Glutamatergic neuron (in vitro differentiated cells): ENCODE measurements at regions not wholly inside any gene's neighbourhood (a gene's known extent, or its start where the extent isn't known, plus 50 kb on each side); places are given as distances from the start of the nearest gene placed in this dataset.

ENCODE experiments used
- DNase-seq: peaks from one replicate; pipeline ENCODE4 v3.0.0; 2022
- H3K27ac Mint-ChIP-seq: one replicate; pipeline ENCODE4 v1.8.0; 2020; ENCODE audit warnings: mild to moderate bottlenecking, mixed read lengths, inconsistent platforms; ENCODE audit not compliant: unreplicated experiment
- H3K27me3 Mint-ChIP-seq: one replicate; pipeline ENCODE4 v1.8.0; 2020; ENCODE audit warnings: mild to moderate bottlenecking, moderate library complexity, mixed read lengths, inconsistent platforms; ENCODE audit not compliant: unreplicated experiment
- H3K36me3 Mint-ChIP-seq: one replicate; pipeline ENCODE4 v1.8.0; 2020; ENCODE audit warnings: mild to moderate bottlenecking, mixed read lengths, inconsistent platforms; ENCODE audit not compliant: unreplicated experiment
- H3K4me1 Mint-ChIP-seq: one replicate; pipeline ENCODE4 v1.8.0; 2020; ENCODE audit warnings: mild to moderate bottlenecking, low read depth, mixed read lengths, inconsistent platforms; ENCODE audit not compliant: unreplicated experiment
- H3K4me3 Mint-ChIP-seq: one replicate; pipeline ENCODE4 v1.8.0; 2020; ENCODE audit warnings: mild to moderate bottlenecking, mixed read lengths, inconsistent platforms; ENCODE audit not compliant: unreplicated experiment
- H3K9me3 Mint-ChIP-seq: one replicate; pipeline ENCODE4 v1.8.0; 2020; ENCODE audit warnings: mild to moderate bottlenecking, moderate library complexity, mixed read lengths, inconsistent platforms; ENCODE audit not compliant: unreplicated experiment
- CTCF ChIP-seq: fragments of 200-600 bp; sonication (generic); IDR thresholded peaks from one replicate; pipeline ENCODE4 v1.5.0; 2021; ENCODE audit not compliant: partially characterized antibody, unreplicated experiment

- H3K27ac Mint-ChIP-seq = no peak overlapping the region
- no peak for TF ChIP-seq CTCF
- H3K4me3 Mint-ChIP-seq = no peak overlapping the region
- no peaks in the 10 kb centered on the region for H3K36me3 Mint-ChIP-seq
- H3K27me3 Mint-ChIP-seq = peaks cover 5% of the 10 kb centered on the region
- no peaks in the 10 kb centered on the region for H3K9me3 Mint-ChIP-seq
- H3K4me1 Mint-ChIP-seq = peaks cover 8% of the 10 kb centered on the region
- DNase-seq = no peak
Measured at GRCh38 chr11:32026766-32027165, 64.1 kb upstream of the RCN1 start.

GRCh38 chr11:32024948-32025347 is 65.9 kb upstream of the RCN1 start:
- Mint-ChIP-seq H3K4me3 (no peak overlapping the region), H3K27me3 (peaks cover 2% of the 10 kb centered on the region), H3K27ac (no peak overlapping the region), H3K9me3 (no peaks in the 10 kb centered on the region), H3K36me3 (no peaks in the 10 kb centered on the region), H3K4me1 (peaks cover 3% of the 10 kb centered on the region)
- no peak for DNase-seq
- TF ChIP-seq CTCF = no peak

- TF ChIP-seq CTCF = no peak
- no peak overlapping the region for H3K4me3 Mint-ChIP-seq
Measured at GRCh38 chr11:32023370-32024305, 67.2 kb upstream of the RCN1 start.

GRCh38 chr11:32018672-32019071 is 72.2 kb upstream of the RCN1 start:
- no peaks in the 10 kb centered on the region for H3K36me3 Mint-ChIP-seq
- H3K27me3 Mint-ChIP-seq = no peaks in the 10 kb centered on the region
- no peak for DNase-seq
- no peak overlapping the region for H3K27ac Mint-ChIP-seq
- TF ChIP-seq CTCF = no peak
- H3K4me3 Mint-ChIP-seq = no peak overlapping the region
- H3K4me1 Mint-ChIP-seq = no peaks in the 10 kb centered on the region
- H3K9me3 Mint-ChIP-seq = no peaks in the 10 kb centered on the region

More at GRCh38 chr11:32023370-32024305, 67.2 kb upstream of the RCN1 start:
- H3K27me3 Mint-ChIP-seq = peaks cover 2% of the 10 kb centered on the region
- DNase-seq = no peak
- no peaks in the 10 kb centered on the region for H3K9me3 Mint-ChIP-seq
- no peak overlapping the region for H3K27ac Mint-ChIP-seq
- no peaks in the 10 kb centered on the region for H3K4me1 Mint-ChIP-seq
- H3K36me3 Mint-ChIP-seq = no peaks in the 10 kb centered on the region

GRCh38 chr11:32016111-32016510 is 74.8 kb upstream of the RCN1 start:
- H3K27me3 Mint-ChIP-seq = peaks cover 2% of the 10 kb centered on the region
- no peak overlapping the region for H3K4me3 Mint-ChIP-seq
- no peak overlapping the region for H3K27ac Mint-ChIP-seq
- peaks cover 1% of the 10 kb centered on the region for H3K9me3 Mint-ChIP-seq
- DNase-seq = no peak
- no peaks in the 10 kb centered on the region for H3K4me1 Mint-ChIP-seq
- H3K36me3 Mint-ChIP-seq = no peaks in the 10 kb centered on the region
- TF ChIP-seq CTCF = no peak
